Activated CD8-positive, alpha-beta T cell treated with anti-CD3 and anti-CD28 coated beads, Interleukin-2, amount 10 ng/mL, durations not matched to agents 7 days and 5 days (primary cell): ENCODE measurements at regions not wholly inside any gene's neighbourhood (a gene's known extent, or its start where the extent isn't known, plus 50 kb on each side); places are given as distances from the start of the nearest gene placed in this dataset.

ENCODE experiments used
- ATAC-seq: fragments of 150-1000 bp; cut with Tn5 transposase; one replicate; pipeline ENCODE4 v1.10.0; 2021; ENCODE audit warnings: moderate library complexity
- CTCF ChIA-PET: fragments of 350-600 bp; sonication (Branson Sonifier 250); formaldehyde crosslinking; loops from one replicate; lab custom pipeline; 2021; ENCODE audit warnings: antibody characterized with exemption; lab: Charles Lee
- POLR2A ChIA-PET: fragments of 350-600 bp; sonication (Branson Sonifier 250); formaldehyde crosslinking; loops from one replicate; lab custom pipeline; 2021; ENCODE audit warnings: antibody characterized with exemption; lab: Charles Lee
- DNase-seq: peaks from one replicate; pipeline ENCODE4 v3.0.0-alpha.2; 2020
- H3K27ac Mint-ChIP-seq: one replicate; pipeline ENCODE4 v1.8.0; 2021; ENCODE audit warnings: mild to moderate bottlenecking, mixed read lengths
- H3K27me3 Mint-ChIP-seq: one replicate; pipeline ENCODE4 v1.8.0; 2021; ENCODE audit warnings: low read depth, mixed read lengths
- H3K36me3 Mint-ChIP-seq: one replicate; pipeline ENCODE4 v1.8.0; 2021; ENCODE audit warnings: low read depth, mixed read lengths
- H3K4me1 Mint-ChIP-seq: one replicate; pipeline ENCODE4 v1.8.0; 2021; ENCODE audit warnings: low read depth, mixed read lengths
- H3K4me3 Mint-ChIP-seq: one replicate; pipeline ENCODE4 v1.8.0; 2021; ENCODE audit warnings: mild to moderate bottlenecking, mixed read lengths
- H3K9me3 Mint-ChIP-seq: one replicate; pipeline ENCODE4 v1.8.0; 2022; ENCODE audit warnings: mixed read lengths; ENCODE audit not compliant: insufficient read depth

GRCh38 chr10:113219446-113219845 lies 269.4 kb downstream of the TCF7L2 start:
- H3K9me3 Mint-ChIP-seq: no peaks in the 10 kb centered on the region
- ATAC-seq: no peak
- peaks cover 15% of the 10 kb centered on the region for H3K27me3 Mint-ChIP-seq
- no peak overlapping the region for H3K4me3 Mint-ChIP-seq
- peaks cover 10% of the 10 kb centered on the region for H3K4me1 Mint-ChIP-seq
- CTCF ChIA-PET: no interaction called here
- no peak overlapping the region for H3K27ac Mint-ChIP-seq
- H3K36me3 Mint-ChIP-seq: no peaks in the 10 kb centered on the region
- DNase-seq: no peak
- POLR2A ChIA-PET: no interaction called here

DNA sequence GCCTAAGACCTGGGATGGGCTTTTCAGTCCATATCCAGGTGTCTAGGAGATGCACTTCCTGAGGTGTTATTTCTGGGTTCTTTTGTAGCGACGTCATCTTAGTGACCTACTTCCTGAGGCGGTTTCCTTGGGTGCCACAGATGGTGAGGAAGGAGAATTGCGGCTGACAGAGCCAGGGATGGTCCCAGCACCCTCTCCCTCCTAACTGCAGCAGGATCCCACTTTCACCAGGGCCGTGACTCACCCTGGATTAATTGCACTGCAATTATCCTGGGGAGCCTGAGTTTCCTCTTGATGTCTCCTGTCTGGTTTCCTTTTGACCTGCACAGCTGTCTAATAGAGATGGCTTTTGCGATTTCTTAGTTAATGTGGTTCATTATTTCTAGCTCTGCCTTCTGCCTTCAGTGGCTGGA lies 271.7 kb downstream of the TCF7L2 start:
- peaks cover 18% of the 10 kb centered on the region for H3K27me3 Mint-ChIP-seq
- no peaks in the 10 kb centered on the region for H3K36me3 Mint-ChIP-seq
- no peak for DNase-seq
- CTCF ChIA-PET: interaction anchor here (1.5 kb wide), 1 partner anchor 163 kb away, joined by 3 read pairs; no protein-coding TSS in a partner anchor
- no peak overlapping the region for H3K27ac Mint-ChIP-seq
- peaks cover 16% of the 10 kb centered on the region for H3K4me1 Mint-ChIP-seq
- H3K9me3 Mint-ChIP-seq: no peaks in the 10 kb centered on the region
- POLR2A ChIA-PET: no interaction called here
- ATAC-seq: no peak
- no peak overlapping the region for H3K4me3 Mint-ChIP-seq

- no peak overlapping the region for H3K27ac Mint-ChIP-seq
- no peak for ATAC-seq
- H3K4me1 Mint-ChIP-seq: peaks cover 16% of the 10 kb centered on the region
- no peak for DNase-seq
- CTCF ChIA-PET: no interaction called here
- POLR2A ChIA-PET: interaction anchor here (0.6 kb wide), 1 partner anchor 15 kb away, joined by 3 read pairs; no protein-coding TSS in a partner anchor
- no peaks in the 10 kb centered on the region for H3K36me3 Mint-ChIP-seq
- peaks cover 21% of the 10 kb centered on the region for H3K27me3 Mint-ChIP-seq
- H3K4me3 Mint-ChIP-seq: no peak overlapping the region
- H3K9me3 Mint-ChIP-seq: no peaks in the 10 kb centered on the region
Measured at GRCh38 chr10:113222207-113222606, 272.2 kb downstream of the TCF7L2 start.

DNA sequence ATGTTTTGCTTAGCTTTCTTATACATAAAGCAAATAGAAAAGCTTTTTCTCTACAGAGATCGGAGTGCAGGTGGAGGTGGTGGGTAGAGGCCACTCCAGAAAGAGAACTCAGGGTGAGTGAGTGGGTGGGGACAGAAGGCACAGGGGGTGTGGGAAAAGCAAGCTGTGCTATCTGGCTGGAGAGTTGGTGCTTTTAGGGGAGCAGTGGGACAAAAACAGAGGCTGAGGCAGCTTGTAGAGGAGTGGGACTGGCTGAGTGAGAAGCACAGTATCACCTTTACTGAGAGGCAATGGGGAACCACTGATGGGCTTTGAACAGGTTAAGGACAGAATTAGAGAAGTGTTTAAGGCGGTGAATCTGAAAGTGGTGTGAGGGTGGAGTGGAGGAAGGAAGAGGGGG lies 275.3 kb downstream of the TCF7L2 start:
- ATAC-seq: no peak
- Mint-ChIP-seq H3K36me3 (no peaks in the 10 kb centered on the region), H3K4me3 (no peak overlapping the region), H3K27ac (no peak overlapping the region), H3K4me1 (peaks cover 16% of the 10 kb centered on the region), H3K27me3 (peaks cover 26% of the 10 kb centered on the region), H3K9me3 (no peaks in the 10 kb centered on the region)
- POLR2A ChIA-PET: no interaction called here
- CTCF ChIA-PET: interaction anchor here (0.9 kb wide), 1 partner anchor 160 kb away, joined by 4 read pairs; no protein-coding TSS in a partner anchor
- DNase-seq: no peak

GRCh38 chr10:113225903-113226302 lies 275.9 kb downstream of the TCF7L2 start:
- no peaks in the 10 kb centered on the region for H3K36me3 Mint-ChIP-seq
- DNase-seq: no peak
- H3K27me3 Mint-ChIP-seq: peaks cover 26% of the 10 kb centered on the region
- CTCF ChIA-PET: interaction anchor here (0.9 to 1.2 kb wide), 2 partner anchors 21 to 159 kb away, joined by 3 to 4 read pairs; no protein-coding TSS in a partner anchor
- ATAC-seq: no peak
- H3K4me3 Mint-ChIP-seq: no peak overlapping the region
- peaks cover 16% of the 10 kb centered on the region for H3K4me1 Mint-ChIP-seq
- POLR2A ChIA-PET: no interaction called here
- H3K27ac Mint-ChIP-seq: no peak overlapping the region
- no peaks in the 10 kb centered on the region for H3K9me3 Mint-ChIP-seq

DNA sequence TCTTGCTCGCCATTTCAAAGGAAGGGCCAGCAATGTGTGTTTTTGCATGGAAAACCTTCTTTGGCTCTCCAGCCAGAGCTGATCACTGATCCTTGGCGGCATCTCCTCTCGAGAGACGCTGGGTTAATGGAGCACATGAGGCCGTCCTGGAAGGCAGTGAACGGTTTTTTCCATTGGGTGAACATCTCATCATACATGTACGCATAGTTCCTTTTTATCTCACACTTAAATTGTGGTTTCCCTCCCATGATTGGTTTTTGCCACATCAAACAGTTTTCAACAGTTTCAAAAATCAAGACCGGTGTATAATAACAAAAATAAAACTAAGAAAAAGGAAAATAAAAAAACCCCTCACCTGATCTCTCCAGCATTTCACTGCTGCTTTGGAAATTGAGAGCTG lies 276.4 kb downstream of the TCF7L2 start:
- POLR2A ChIA-PET: no interaction called here

GRCh38 chr10:113226831-113227445 lies 276.9 kb downstream of the TCF7L2 start:
- no peaks in the 10 kb centered on the region for H3K36me3 Mint-ChIP-seq
- no peak overlapping the region for H3K4me3 Mint-ChIP-seq
- peaks cover 24% of the 10 kb centered on the region for H3K27me3 Mint-ChIP-seq
- no peaks in the 10 kb centered on the region for H3K9me3 Mint-ChIP-seq
- ATAC-seq: no peak
- peaks cover 8% of the 10 kb centered on the region for H3K4me1 Mint-ChIP-seq
- H3K27ac Mint-ChIP-seq: no peak overlapping the region
- no peak for DNase-seq
- ChIA-PET POLR2A (no interaction called here), CTCF (interaction anchor here (1.2 kb wide), 1 partner anchor 20 kb away, joined by 3 read pairs; no protein-coding TSS in a partner anchor)

More for the DNA sequence above, 276.4 kb downstream of the TCF7L2 start:
- Mint-ChIP-seq H3K9me3 (no peaks in the 10 kb centered on the region), H3K4me3 (no peak overlapping the region), H3K36me3 (no peaks in the 10 kb centered on the region), H3K4me1 (peaks cover 14% of the 10 kb centered on the region), H3K27ac (no peak overlapping the region), H3K27me3 (peaks cover 24% of the 10 kb centered on the region)
- DNase-seq (no peak), ATAC-seq (no peak)
- CTCF ChIA-PET: interaction anchor here (1.2 kb wide), 1 partner anchor 20 kb away, joined by 3 read pairs; no protein-coding TSS in a partner anchor

GRCh38 chr10:113228530-113228929 lies 278.5 kb downstream of the TCF7L2 start:
- peaks cover 6% of the 10 kb centered on the region for H3K4me1 Mint-ChIP-seq
- ChIA-PET CTCF (no interaction called here), POLR2A (no interaction called here)
- no peak for DNase-seq
- no peaks in the 10 kb centered on the region for H3K36me3 Mint-ChIP-seq
- no peak overlapping the region for H3K27ac Mint-ChIP-seq
- H3K4me3 Mint-ChIP-seq: no peak overlapping the region
- peaks cover 19% of the 10 kb centered on the region for H3K27me3 Mint-ChIP-seq
- ATAC-seq: no peak
- H3K9me3 Mint-ChIP-seq: no peaks in the 10 kb centered on the region

GRCh38 chr10:113230011-113230610 lies 280.1 kb downstream of the TCF7L2 start:
- Mint-ChIP-seq H3K9me3 (no peaks in the 10 kb centered on the region), H3K36me3 (no peaks in the 10 kb centered on the region), H3K4me1 (peaks cover 6% of the 10 kb centered on the region), H3K27me3 (peaks cover 14% of the 10 kb centered on the region), H3K4me3 (no peak overlapping the region), H3K27ac (no peak overlapping the region)
- ATAC-seq (no peak), DNase-seq (no peak)
- ChIA-PET CTCF (no interaction called here), POLR2A (no interaction called here)

GRCh38 chr10:113232928-113233511 lies 283.0 kb downstream of the TCF7L2 start:
- no peaks in the 10 kb centered on the region for H3K9me3 Mint-ChIP-seq
- no peak overlapping the region for H3K27ac Mint-ChIP-seq
- CTCF ChIA-PET: no interaction called here
- peaks cover 5% of the 10 kb centered on the region for H3K27me3 Mint-ChIP-seq
- no peaks in the 10 kb centered on the region for H3K36me3 Mint-ChIP-seq
- DNase-seq (no peak), ATAC-seq (no peak)
- POLR2A ChIA-PET: no interaction called here
- H3K4me1 Mint-ChIP-seq: no peaks in the 10 kb centered on the region
- no peak overlapping the region for H3K4me3 Mint-ChIP-seq

- Mint-ChIP-seq H3K27ac (no peak overlapping the region), H3K27me3 (no peaks in the 10 kb centered on the region), H3K4me1 (no peaks in the 10 kb centered on the region), H3K4me3 (no peak overlapping the region), H3K36me3 (no peaks in the 10 kb centered on the region), H3K9me3 (no peaks in the 10 kb centered on the region)
- CTCF ChIA-PET: no interaction called here
- no peak for DNase-seq
- POLR2A ChIA-PET: no interaction called here
- no peak for ATAC-seq
Measured at GRCh38 chr10:113234481-113234880, 284.4 kb downstream of the TCF7L2 start.

GRCh38 chr10:113235508-113235907 lies 285.5 kb downstream of the TCF7L2 start:
- ChIA-PET POLR2A (no interaction called here), CTCF (no interaction called here)
- Mint-ChIP-seq H3K27me3 (no peaks in the 10 kb centered on the region), H3K9me3 (no peaks in the 10 kb centered on the region), H3K4me1 (no peaks in the 10 kb centered on the region), H3K4me3 (no peak overlapping the region), H3K36me3 (no peaks in the 10 kb centered on the region), H3K27ac (no peak overlapping the region)
- DNase-seq (no peak), ATAC-seq (no peak)
